NCI-H2171 (cell line): ENCODE measurements at regions not wholly inside any gene's neighbourhood (a gene's known extent, or its start where the extent isn't known, plus 50 kb on each side); places are given as distances from the start of the nearest gene placed in this dataset.

Source experiments
- DNase-seq: peaks from one replicate; lab custom pipeline; 2025; lab: John Stamatoyannopoulos, UW

DNA sequence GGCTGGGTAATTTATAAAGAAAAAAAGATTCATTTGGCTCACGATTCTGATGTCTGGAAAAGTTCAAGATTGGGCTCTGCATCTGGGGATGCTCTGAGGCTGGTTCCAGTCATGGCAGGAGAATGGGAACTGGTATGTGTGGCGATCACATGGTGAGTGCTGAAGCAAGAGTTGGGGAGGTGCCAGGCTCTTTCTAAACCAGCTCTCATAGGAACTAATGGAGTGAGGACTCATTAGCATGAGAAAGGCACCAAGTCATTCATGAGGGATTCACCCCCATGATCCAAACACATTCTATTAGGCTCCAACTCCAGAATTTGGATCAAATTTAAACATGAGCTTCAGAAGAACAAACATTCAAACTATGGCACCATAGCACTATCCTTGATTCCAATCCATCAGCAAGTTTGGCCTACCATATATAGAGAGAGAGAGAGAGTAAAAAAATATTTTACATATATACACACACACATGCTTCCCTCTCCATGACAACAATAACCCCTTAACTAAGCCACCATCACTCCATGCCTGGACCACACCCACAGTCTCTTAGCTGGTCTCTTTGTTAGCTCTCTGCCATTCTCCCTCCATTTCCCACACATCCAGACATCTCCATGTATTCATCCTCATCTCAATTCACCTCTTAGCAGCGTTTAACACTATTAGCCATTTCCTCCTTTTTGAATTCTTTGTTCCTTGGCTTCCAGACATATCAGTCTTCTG is 57.9 kb downstream of the NPY start:
- no peak for DNase-seq

DNA sequence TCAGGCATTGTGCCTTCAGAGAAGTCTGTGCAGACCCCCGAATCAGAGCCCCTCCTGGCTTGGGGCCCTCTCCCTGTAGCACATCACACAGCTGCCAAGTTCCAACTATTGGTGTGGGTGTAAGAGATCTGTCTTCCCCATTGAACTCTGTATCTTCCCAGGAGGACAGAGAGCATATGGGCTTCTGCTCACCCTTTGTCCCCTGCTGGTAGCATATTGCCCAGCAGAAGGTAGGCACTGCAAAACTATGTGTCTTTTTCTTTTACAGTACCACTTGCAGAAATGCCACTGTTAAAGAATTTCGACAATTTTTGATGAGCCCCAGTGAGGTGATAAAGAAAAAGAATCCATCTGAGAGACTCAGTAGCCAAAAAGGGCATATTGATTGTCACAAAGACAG is 59.6 kb downstream of the NPY start:
- DNase-seq: no peak

- DNase-seq: no peak
These were observed 62.1 kb downstream of the NPY start for GRCh38 chr7:24346129-24346528.

- no peak for DNase-seq
These were observed 62.7 kb downstream of the NPY start for GRCh38 chr7:24346716-24347115.

- DNase-seq: no peak
These were observed 65.3 kb downstream of the NPY start for GRCh38 chr7:24349339-24349738.

- DNase-seq: no peak
These were observed 70.5 kb downstream of the NPY start for GRCh38 chr7:24354456-24354855.

DNA sequence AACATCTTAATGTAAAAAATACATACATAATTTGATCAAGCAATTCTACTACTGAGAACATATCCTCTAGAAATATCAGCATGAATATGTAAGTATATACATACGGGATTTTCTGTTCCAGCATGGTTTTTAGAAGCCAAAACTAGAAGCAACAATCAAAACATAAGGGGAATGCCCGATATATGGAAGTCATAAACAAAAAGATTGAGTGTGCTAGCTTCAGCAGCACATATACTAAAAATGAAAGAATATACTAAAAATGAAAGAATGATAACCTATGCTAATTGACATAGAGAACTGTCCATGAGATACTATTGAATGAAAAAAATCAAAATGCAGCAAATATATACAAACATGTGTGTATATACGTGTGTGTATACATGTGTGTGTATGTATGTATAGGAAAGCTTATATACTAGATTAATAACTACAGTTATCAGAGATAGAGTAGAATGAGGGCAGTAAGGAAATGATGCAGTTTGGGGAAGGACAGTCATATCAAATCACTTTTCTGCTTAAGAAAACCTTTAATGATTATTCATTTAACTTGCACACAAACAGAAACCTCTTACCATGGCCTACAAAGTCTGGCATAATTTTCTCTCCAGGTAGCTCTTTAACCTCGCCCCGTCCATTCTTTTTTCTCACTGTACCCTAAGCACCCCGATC is 72.9 kb downstream of the NPY start:
- DNase-seq: no peak

DNA sequence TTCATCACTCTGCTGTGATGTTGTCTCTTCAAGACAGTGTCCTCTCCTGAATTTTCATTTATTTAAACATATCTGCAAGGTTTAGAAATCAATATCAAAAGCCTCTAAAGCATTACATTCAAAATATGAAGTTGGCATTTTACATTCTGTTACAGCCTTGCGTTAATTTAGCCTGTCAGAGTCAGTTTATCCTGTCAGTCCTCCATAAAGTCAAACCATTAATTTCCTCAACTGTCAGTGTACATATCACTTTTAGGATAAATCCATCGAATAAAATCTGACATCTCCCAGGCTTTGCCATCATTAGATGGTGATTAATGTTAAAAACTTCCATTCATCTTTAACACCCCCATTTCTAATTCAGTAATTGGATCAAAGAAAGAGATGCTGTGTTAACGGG is 77.0 kb downstream of the NPY start:
- no peak for DNase-seq

DNA sequence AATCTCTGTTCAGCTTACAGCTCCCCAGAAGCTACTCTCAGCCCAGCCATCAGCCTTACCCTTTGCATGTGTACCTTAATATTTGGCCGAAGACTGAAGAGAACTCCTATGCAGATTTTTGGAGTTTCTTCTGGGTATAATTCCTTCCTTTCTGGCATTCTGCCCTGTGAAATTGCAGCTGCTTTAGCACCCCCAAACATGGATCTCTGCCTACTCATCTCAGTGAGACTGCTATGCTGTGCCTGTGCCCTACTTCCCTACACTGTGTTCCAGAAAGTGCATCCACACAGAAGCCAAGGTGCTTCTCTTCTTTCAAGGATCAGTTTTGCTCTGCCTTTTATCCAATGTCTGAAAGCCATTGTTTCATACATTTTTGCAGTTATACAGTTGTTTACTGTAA is 81.6 kb downstream of the NPY start:
- DNase-seq: no peak

GRCh38 chr7:24366876-24367275 is 82.9 kb downstream of the NPY start:
- peak; percentile 86 for DNase-seq

GRCh38 chr7:24368161-24368560 is 84.2 kb downstream of the NPY start:
- no peak for DNase-seq

GRCh38 chr7:24370541-24370940 is 86.6 kb downstream of the NPY start:
- no peak for DNase-seq

GRCh38 chr7:24372961-24373955 is 89.3 kb downstream of the NPY start:
- no peak for DNase-seq

- no peak for DNase-seq
These were observed 95.1 kb downstream of the NPY start for GRCh38 chr7:24378871-24379616.

- no peak for DNase-seq
These were observed 98.0 kb downstream of the NPY start for GRCh38 chr7:24381894-24382505.

GRCh38 chr7:24383055-24383454 is 99.1 kb downstream of the NPY start:
- no peak for DNase-seq

- DNase-seq: no peak
These were observed 100.5 kb downstream of the NPY start for GRCh38 chr7:24384362-24385030.

DNA sequence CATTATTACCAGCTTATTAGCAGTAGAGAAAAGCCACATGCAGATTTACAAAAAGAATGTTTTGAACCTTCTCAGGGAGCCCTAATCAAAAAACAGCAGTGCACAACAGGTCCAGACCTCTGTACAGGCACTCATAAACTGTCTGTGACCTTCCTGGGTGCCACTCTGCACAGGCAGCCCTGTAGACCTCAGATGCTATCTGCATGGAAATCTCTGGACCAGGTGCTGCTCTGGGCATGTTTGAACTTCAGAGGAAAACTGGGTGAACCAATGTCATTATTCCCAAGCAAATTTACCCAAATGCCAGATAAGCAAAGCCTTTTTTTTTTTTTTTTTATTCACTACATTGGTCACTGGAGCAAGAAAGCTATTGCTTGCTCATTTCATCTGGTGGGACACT is 104.2 kb downstream of the NPY start:
- no peak for DNase-seq

DNA sequence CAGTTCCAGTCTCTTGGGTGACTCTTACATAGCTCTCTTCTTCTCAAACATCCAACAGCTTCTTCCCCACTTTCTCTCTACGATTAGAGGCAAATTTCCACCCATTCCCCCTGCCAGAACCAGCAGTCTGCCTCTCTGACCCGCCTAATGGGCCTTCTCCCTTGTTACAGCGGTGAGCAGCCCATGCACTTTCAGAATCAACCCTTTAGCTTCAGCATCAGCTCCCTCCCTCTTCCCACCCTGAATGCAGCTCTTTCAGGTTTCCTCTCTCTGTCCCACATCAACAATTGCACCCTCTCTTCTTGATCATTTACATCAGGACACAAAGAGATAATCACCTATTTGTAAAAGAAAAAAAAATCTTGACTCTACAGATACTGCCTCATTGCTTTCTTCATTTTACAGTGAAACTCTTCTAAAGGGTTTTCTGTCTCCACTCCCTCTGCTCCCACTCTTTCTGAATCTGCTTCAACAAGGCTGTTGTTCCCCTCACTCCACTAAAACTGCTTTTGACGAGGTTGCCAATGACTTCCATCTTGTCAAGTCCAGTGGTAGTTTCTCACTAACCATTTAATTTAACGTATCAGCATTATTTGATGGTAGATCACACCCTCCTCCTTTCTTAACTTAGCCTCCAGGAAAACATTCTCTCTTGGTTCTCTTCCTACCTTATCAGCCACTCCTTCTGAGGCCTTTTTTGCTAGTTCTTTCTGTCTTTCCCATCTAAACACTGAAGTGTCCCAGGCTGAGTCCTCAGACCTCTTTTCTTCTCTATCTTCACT is 106.6 kb downstream of the NPY start:
- no peak for DNase-seq

DNA sequence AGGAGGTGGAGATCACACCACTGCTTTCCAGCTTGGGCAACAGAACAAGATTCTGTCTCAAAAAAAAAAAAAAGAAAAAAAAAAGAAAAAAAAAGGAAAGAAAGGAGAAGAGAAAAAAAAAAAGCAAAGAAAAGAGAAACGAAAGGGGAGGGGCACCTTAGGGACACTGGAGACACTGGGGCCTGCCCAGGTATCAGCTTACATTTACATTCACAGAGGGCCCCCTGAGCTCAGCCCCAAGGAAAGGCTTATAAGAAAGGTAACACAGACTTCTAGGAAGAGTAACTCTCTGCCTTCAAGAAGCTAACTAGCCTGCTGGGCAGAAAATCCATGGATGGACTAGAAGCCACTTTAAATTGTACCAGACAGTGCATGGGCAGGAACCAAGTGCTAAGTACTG is 108.8 kb downstream of the NPY start:
- DNase-seq: no peak
